RWPE2 (cell line): ENCODE measurements at regions not wholly inside any gene's neighbourhood (a gene's known extent, or its start where the extent isn't known, plus 50 kb on each side); places are given as distances from the start of the nearest gene placed in this dataset.

Experiments
- ATAC-seq: fragments of 200-7000 bp; cut with Tn5 transposase; 3 replicates; pipeline ENCODE4 v1.9.1; 2021; ENCODE audit warnings: low read depth
- DNase-seq: peaks from one replicate; pipeline ENCODE4 v3.0.0-alpha.2; 2020; ENCODE audit warnings: low spot score
- H3K27ac ChIP-seq: fragments of 450-650 bp; 2 replicates; pipeline ENCODE4 v1.5.1; 2017; ENCODE audit warnings: mild to moderate bottlenecking; ENCODE audit not compliant: poor library complexity, severe bottlenecking
- H3K27me3 ChIP-seq: fragments of 250-450 bp; sonication (Bioruptor Pico); 2 replicates; pipeline ENCODE4 v1.5.1; 2021; ENCODE audit warnings: mild to moderate bottlenecking, moderate library complexity; ENCODE audit not compliant: insufficient read depth, poor library complexity, severe bottlenecking
- H3K36me3 ChIP-seq: fragments of 250-450 bp; sonication (Bioruptor Pico); 2 replicates; pipeline ENCODE4 v1.5.1; 2020; ENCODE audit warnings: low read depth, mild to moderate bottlenecking, moderate library complexity
- H3K4me1 ChIP-seq: fragments of 250-450 bp; sonication (Bioruptor Pico); 2 replicates; pipeline ENCODE4 v1.5.1; 2021; ENCODE audit warnings: mild to moderate bottlenecking, moderate library complexity; ENCODE audit not compliant: insufficient read depth, poor library complexity, severe bottlenecking
- H3K4me3 ChIP-seq: fragments of 250-450 bp; sonication (Bioruptor Pico); 2 replicates; pipeline ENCODE4 v1.5.1; 2021; ENCODE audit warnings: mild to moderate bottlenecking, moderate library complexity; ENCODE audit not compliant: severe bottlenecking
- H3K9me3 ChIP-seq: fragments of 250-450 bp; sonication (Bioruptor Pico); 2 replicates; pipeline ENCODE4 v1.5.1; 2021; ENCODE audit warnings: mild to moderate bottlenecking, moderate library complexity; ENCODE audit not compliant: severe bottlenecking
- TF ChIP-seq, protein P1 (sequence below): fragments of 450-650 bp; IDR thresholded peaks from one replicate; pipeline ENCODE4 v1.5.1; 2017; ENCODE audit warnings: mild to moderate bottlenecking, moderate library complexity; ENCODE audit not compliant: poor library complexity, severe bottlenecking

DNA sequence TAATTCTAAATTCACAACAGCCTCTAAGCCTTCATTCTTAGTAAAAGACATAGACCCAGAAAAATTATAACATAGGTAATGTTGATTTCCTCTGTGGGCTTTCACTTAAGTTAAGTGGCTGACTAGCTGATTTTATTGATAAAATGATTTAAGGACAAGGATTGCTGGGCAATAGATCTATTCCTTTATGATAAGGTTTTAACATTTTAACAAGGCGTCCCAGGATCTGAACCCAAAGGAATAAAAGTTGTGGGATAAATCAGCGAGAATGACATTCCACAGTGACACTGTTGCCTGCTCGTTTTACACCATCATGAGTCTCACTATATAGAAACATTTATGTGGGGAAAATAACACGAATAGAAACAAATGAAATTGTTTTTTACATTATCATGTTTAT is 1151.0 kb downstream of the ZPLD1 start:
- TF ChIP-seq, protein P1, sequence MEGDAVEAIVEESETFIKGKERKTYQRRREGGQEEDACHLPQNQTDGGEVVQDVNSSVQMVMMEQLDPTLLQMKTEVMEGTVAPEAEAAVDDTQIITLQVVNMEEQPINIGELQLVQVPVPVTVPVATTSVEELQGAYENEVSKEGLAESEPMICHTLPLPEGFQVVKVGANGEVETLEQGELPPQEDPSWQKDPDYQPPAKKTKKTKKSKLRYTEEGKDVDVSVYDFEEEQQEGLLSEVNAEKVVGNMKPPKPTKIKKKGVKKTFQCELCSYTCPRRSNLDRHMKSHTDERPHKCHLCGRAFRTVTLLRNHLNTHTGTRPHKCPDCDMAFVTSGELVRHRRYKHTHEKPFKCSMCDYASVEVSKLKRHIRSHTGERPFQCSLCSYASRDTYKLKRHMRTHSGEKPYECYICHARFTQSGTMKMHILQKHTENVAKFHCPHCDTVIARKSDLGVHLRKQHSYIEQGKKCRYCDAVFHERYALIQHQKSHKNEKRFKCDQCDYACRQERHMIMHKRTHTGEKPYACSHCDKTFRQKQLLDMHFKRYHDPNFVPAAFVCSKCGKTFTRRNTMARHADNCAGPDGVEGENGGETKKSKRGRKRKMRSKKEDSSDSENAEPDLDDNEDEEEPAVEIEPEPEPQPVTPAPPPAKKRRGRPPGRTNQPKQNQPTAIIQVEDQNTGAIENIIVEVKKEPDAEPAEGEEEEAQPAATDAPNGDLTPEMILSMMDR, result no peak
- DNase-seq (no peak), ATAC-seq (no peak)
- H3K27me3 ChIP-seq, result no peaks in the 10 kb centered on the region
- no peaks in the 10 kb centered on the region for H3K9me3 ChIP-seq
- no peaks in the 10 kb centered on the region for H3K36me3 ChIP-seq
- no peak overlapping the region for H3K27ac ChIP-seq
- H3K4me3 ChIP-seq, result no peak overlapping the region
- no peaks in the 10 kb centered on the region for H3K4me1 ChIP-seq

DNA sequence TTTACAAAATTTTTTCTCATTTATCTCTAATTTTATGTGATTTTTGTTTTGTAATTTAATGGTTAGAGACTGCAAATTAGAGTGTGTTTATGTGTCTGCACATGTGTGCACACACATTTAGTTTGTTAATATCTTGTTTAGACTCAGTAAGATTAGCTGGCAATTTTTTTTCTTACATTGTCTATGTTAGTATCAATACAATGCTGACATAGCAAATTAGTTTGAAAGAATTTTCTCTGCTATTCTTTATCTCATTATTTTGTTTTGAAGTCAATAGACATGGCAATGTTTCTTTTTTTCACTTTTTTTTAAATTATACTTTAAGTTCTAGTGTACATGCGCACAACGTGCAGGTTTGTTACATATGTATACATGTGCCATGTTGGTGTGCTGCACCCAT is 1155.0 kb downstream of the ZPLD1 start:
- no peaks in the 10 kb centered on the region for H3K36me3 ChIP-seq
- no peaks in the 10 kb centered on the region for H3K9me3 ChIP-seq
- H3K4me1 ChIP-seq, result no peaks in the 10 kb centered on the region
- no peak overlapping the region for H3K4me3 ChIP-seq
- ATAC-seq (no peak), DNase-seq (no peak)
- TF ChIP-seq, protein P1, result no peak
- no peak overlapping the region for H3K27ac ChIP-seq
- no peaks in the 10 kb centered on the region for H3K27me3 ChIP-seq

DNA sequence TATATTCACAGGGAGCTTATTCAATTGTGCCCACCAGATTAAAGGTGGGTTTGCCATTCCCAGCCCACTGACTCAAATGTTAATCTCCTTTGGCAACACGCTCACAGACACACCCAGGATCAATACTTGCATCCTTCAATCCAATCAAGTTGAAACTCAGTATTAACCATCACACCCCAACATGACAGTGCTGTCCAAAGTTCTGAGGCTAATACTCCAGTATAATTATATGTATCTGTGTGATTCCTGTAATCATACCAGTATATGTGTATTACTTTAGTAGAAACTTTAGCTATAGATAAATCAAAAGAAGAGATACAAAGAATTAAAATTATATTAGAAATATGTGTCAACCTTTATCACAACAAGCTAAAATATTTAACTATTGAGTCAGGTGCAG is 1166.0 kb downstream of the ZPLD1 start:
- Histone ChIP-seq H3K4me1 (no peaks in the 10 kb centered on the region), H3K4me3 (no peak overlapping the region), H3K9me3 (no peaks in the 10 kb centered on the region), H3K36me3 (no peaks in the 10 kb centered on the region), H3K27me3 (no peaks in the 10 kb centered on the region), H3K27ac (no peak overlapping the region)
- DNase-seq, result no peak
- TF ChIP-seq, protein P1, result no peak
- no peak for ATAC-seq

DNA sequence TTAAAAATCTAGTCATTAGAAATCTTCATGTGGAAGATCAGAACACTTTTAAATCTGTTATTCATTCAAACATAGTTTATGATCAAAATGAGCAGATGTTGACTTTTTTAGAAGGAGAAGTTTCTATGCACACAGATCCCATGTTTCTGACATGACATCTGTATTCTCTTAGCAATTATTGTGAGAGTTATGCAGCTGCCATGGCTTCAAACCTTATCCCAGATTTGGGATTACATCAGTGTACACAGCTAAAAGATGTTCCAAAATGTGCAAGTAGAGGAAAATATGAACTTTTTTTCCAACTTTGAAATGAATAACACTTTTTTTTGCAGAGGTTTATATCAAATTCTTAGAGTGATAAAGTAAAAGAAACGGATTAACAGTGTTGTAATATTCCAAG is 1166.9 kb downstream of the ZPLD1 start:
- ATAC-seq (no peak), DNase-seq (no peak)
- Histone ChIP-seq H3K36me3 (no peaks in the 10 kb centered on the region), H3K4me1 (no peaks in the 10 kb centered on the region), H3K4me3 (no peak overlapping the region), H3K27me3 (no peaks in the 10 kb centered on the region), H3K9me3 (no peaks in the 10 kb centered on the region), H3K27ac (no peak overlapping the region)
- TF ChIP-seq, protein P1, result no peak

DNA sequence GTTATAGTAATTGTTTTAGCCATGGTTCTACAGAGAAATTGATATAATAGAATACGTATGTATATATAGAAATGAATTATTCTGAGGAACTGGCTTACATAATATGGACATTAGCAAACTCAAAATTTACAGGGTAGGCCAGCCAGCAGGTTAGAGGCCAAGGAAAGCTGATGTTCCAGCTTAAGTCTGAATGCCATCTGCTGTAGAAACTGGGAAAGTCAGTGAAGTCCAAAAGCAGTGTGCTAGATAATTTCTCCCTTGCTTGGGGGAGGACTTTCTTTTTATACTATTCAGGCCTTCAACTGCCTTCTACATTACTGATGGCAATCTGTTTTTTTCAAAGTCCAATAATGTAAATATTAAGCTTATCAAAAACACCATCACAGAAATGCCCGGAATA is 1174.7 kb downstream of the ZPLD1 start:
- TF ChIP-seq, protein P1, result peak; percentile 6
- Histone ChIP-seq H3K9me3 (no peaks in the 10 kb centered on the region), H3K27ac (no peak overlapping the region), H3K4me3 (no peak overlapping the region), H3K36me3 (no peaks in the 10 kb centered on the region), H3K27me3 (no peaks in the 10 kb centered on the region), H3K4me1 (no peaks in the 10 kb centered on the region)
- no peak for DNase-seq
- ATAC-seq, result no peak
